ENCODE measurements at regions not wholly inside any gene's neighbourhood (a gene's known extent, or its start where the extent isn't known, plus 50 kb on each side); places are given as distances from the start of the nearest gene placed in this dataset.
"Not testable (repeated sequence)": the region's sequence is repeated elsewhere in the genome, so short reads cannot be mapped to it uniquely, and the experiment has no call there.

- Histone ChIP-seq H3K36me3 (ENCODE audit: control insufficient read depth in 2 of 2, insufficient read depth in 1 of 2, low read length in 2 of 2) (no peaks in the 10 kb centered on the region), H3K4me3 (ENCODE audit: low read depth, low read length) (no peak overlapping the region), H3K9me3 (ENCODE audit: control insufficient read depth, insufficient read depth, low read depth, low read length) (no peaks in the 10 kb centered on the region), H3K4me1 (ENCODE audit: control insufficient read depth, insufficient read depth, low read length) (no peaks in the 10 kb centered on the region), H3K27ac (ENCODE audit: extremely low read depth, low read depth, low read length) (no peak overlapping the region)
- POLR2A ChIA-PET: no interaction called here
- TF ChIP-seq ZNF624 (tag by site-specific recombination; IDR thresholded peaks at IDR 0.05) (no peak), PATZ1 (tag by site-specific recombination; IDR thresholded peaks at IDR 0.05) (no peak), ZNF223 (tag by site-specific recombination; IDR thresholded peaks at IDR 0.05) (no peak), MYNN (tag by site-specific recombination; IDR thresholded peaks at IDR 0.05; ENCODE audit: borderline replicate concordance) (no peak), ZNF416 (tag by site-specific recombination; IDR thresholded peaks at IDR 0.05) (no peak), ZNF350 (tag by site-specific recombination; IDR thresholded peaks at IDR 0.05) (no peak), ZFHX2 (tag by site-specific recombination; conservative IDR thresholded peaks at IDR 0.05) (no peak), GLI2 (tag by site-specific recombination; IDR thresholded peaks at IDR 0.05; ENCODE audit: borderline replicate concordance, low read depth) (no peak), ZNF660 (tag by site-specific recombination; IDR thresholded peaks at IDR 0.05) (no peak), ZNF148 (tag by site-specific recombination; IDR thresholded peaks at IDR 0.05; ENCODE audit: borderline replicate concordance) (no peak), ZNF529 (tag by site-specific recombination; IDR thresholded peaks at IDR 0.05; ENCODE audit: insufficient replicate concordance) (no peak), ZNF433 (tag by site-specific recombination; IDR thresholded peaks at IDR 0.05; ENCODE audit: low read depth) (no peak), ZNF670 (tag by site-specific recombination; IDR thresholded peaks at IDR 0.05; ENCODE audit: low read depth) (no peak), PRDM2 (tag by site-specific recombination; IDR thresholded peaks at IDR 0.05; ENCODE audit: borderline replicate concordance) (no peak)
- CTCF ChIA-PET: no interaction called here
Observed at GRCh38 chr4:115986573-115986972, 873.2 kb upstream of the NDST4 start.

GRCh38 chr4:115975421-115976001, 862.1 kb upstream of the NDST4 start:
- H3K36me3 ChIP-seq (ENCODE audit: control insufficient read depth in 2 of 2, insufficient read depth in 1 of 2, low read length in 2 of 2); H3K9me3 ChIP-seq (ENCODE audit: control insufficient read depth, insufficient read depth, low read depth, low read length); CTCF ChIA-PET; H3K4me1 ChIP-seq (ENCODE audit: control insufficient read depth, insufficient read depth, low read length); H3K27ac ChIP-seq (ENCODE audit: extremely low read depth, low read depth, low read length); POLR2A ChIA-PET; H3K4me3 ChIP-seq (ENCODE audit: low read depth, low read length): not testable (repeated sequence)
